ENCODE measurements at regions not wholly inside any gene's neighbourhood (a gene's known extent, or its start where the extent isn't known, plus 50 kb on each side); places are given as distances from the start of the nearest gene placed in this dataset.

GRCh38 chr4:120524237-120524636 lies 398.3 kb downstream of the PRDM5 start:
- no peak for DNase-seq

GRCh38 chr4:120520761-120521160 lies 401.8 kb downstream of the PRDM5 start:
- DNase-seq = no peak

GRCh38 chr4:120517966-120518365 lies 404.6 kb downstream of the PRDM5 start:
- DNase-seq = peak; percentile 55

- no peak for DNase-seq
Measured at GRCh38 chr4:120509719-120510118, 412.8 kb downstream of the PRDM5 start.

GRCh38 chr4:120509222-120509621 lies 413.3 kb downstream of the PRDM5 start:
- DNase-seq = no peak

GRCh38 chr4:120508036-120508435 lies 414.5 kb downstream of the PRDM5 start:
- DNase-seq = no peak

GRCh38 chr4:120506536-120506935 lies 416.0 kb downstream of the PRDM5 start:
- no peak for DNase-seq

- no peak for DNase-seq
Measured at GRCh38 chr4:120498678-120499077, 423.8 kb downstream of the PRDM5 start.

GRCh38 chr4:120491481-120491880 lies 424.8 kb upstream of the MAD2L1 start:
- no peak for DNase-seq

GRCh38 chr4:120481756-120482155 lies 415.1 kb upstream of the MAD2L1 start:
- peak; percentile 14 for DNase-seq

GRCh38 chr4:120472447-120473131 lies 405.9 kb upstream of the MAD2L1 start:
- no peak for DNase-seq

- no peak for DNase-seq
Measured at GRCh38 chr4:120466429-120466828, 399.8 kb upstream of the MAD2L1 start.

- DNase-seq = no peak
Measured at GRCh38 chr4:120454788-120455187, 388.1 kb upstream of the MAD2L1 start.

- DNase-seq = no peak
Measured at GRCh38 chr4:120452536-120452935, 385.9 kb upstream of the MAD2L1 start.

- peak; percentile 68 for DNase-seq
Measured at GRCh38 chr4:120452001-120452400, 385.4 kb upstream of the MAD2L1 start.

- peak; percentile 18 for DNase-seq
Measured at GRCh38 chr4:120447774-120448173, 381.1 kb upstream of the MAD2L1 start.

GRCh38 chr4:120446051-120446567 lies 379.5 kb upstream of the MAD2L1 start:
- DNase-seq = no peak

GRCh38 chr4:120445186-120445585 lies 378.5 kb upstream of the MAD2L1 start:
- DNase-seq = no peak

- DNase-seq = peak; percentile 93
Measured at GRCh38 chr4:120443116-120443515, 376.5 kb upstream of the MAD2L1 start.

GRCh38 chr4:120440730-120441129 lies 374.1 kb upstream of the MAD2L1 start:
- DNase-seq = no peak

GRCh38 chr4:120435179-120435578 lies 368.5 kb upstream of the MAD2L1 start:
- no peak for DNase-seq

GRCh38 chr4:120434756-120435155 lies 368.1 kb upstream of the MAD2L1 start:
- DNase-seq = no peak

GRCh38 chr4:120432301-120432860 lies 365.7 kb upstream of the MAD2L1 start:
- DNase-seq = no peak

GRCh38 chr4:120431180-120431579 lies 364.5 kb upstream of the MAD2L1 start:
- DNase-seq = no peak

GRCh38 chr4:120418146-120418545 lies 351.5 kb upstream of the MAD2L1 start:
- peak; percentile 22 for DNase-seq
